HG02759 (cell line): ENCODE measurements at regions not wholly inside any gene's neighbourhood (a gene's known extent, or its start where the extent isn't known, plus 50 kb on each side); places are given as distances from the start of the nearest gene placed in this dataset.
"Not testable (repeated sequence)": the region's sequence is repeated elsewhere in the genome, so short reads cannot be mapped to it uniquely, and the experiment has no call there.

Source experiments
- ATAC-seq: cut with Tn5 transposase; IDR thresholded peaks from one replicate; pipeline ENCODE4 v1.9.1; 2021; ENCODE audit warnings: mild to moderate bottlenecking, moderate library complexity; ENCODE audit not compliant: unreplicated experiment

- not testable (repeated sequence) for ATAC-seq
Measured at GRCh38 chr3:130151555-130151954, 69.9 kb downstream of the ALG1L2 start.

DNA sequence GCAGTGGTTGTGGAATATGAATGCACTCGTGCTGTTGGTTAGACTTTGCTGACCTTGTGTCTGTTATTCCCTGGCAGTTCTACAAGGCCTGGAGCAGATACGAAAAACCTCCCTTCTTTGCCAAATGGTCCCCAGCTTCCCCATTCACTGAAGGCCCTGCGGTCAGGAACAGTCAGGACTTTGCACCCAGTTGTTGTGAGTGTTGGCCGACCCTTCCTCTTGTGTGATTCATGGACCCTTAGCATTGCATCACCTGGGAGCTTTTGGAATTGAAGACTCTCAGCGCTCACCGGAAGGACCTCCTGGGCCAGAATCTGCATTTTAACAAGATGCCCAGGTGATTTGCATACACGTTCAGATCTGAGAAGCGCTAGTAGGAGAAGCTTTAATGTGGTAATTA lies 71.6 kb downstream of the ALG1L2 start:
- ATAC-seq, result not testable (repeated sequence)

GRCh38 chr3:130155464-130155863 lies 73.8 kb downstream of the ALG1L2 start:
- ATAC-seq, result not testable (repeated sequence)

DNA sequence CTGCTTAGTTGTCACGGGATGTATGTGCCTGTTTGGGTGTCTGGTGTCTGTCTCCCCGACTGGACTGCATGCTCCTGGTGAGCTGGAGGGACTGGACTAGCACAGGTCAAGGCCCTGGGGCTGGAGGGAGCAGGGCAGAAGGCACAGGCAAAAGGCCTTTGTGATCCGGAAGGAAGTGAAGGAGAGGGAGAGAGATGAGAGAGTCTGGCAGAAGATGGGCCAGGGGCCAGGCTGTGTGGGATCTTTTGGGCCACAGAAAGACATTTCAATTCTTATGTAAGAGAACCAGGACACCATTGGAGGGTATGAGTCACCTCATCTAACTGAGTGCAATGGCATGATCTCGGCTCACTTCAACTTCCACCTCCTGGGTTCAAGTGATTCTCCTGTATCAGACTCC lies 85.2 kb downstream of the ALG1L2 start:
- not testable (repeated sequence) for ATAC-seq

DNA sequence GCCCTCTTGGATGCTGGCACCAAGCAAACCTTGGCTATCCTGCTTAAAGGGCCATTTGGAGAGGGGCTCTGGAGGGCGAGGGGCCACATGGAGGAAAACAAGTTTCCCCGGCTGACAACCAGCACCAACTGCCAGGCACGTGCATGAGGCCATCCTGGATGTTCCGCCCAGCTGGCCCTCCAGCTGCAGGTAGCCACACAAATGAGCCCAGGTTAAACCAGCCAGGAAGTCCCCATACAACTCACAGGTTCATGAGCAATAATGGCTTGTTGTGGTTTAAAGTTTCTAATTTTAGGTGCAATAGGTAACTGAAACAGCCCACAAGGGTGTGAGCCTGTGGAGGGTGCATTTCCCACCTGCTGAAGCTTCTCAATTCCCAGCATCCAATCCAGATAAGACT lies 93.6 kb downstream of the ALG1L2 start:
- ATAC-seq, result not testable (repeated sequence)

GRCh38 chr3:130176476-130177256 lies 95.0 kb downstream of the ALG1L2 start:
- ATAC-seq, result not testable (repeated sequence)

DNA sequence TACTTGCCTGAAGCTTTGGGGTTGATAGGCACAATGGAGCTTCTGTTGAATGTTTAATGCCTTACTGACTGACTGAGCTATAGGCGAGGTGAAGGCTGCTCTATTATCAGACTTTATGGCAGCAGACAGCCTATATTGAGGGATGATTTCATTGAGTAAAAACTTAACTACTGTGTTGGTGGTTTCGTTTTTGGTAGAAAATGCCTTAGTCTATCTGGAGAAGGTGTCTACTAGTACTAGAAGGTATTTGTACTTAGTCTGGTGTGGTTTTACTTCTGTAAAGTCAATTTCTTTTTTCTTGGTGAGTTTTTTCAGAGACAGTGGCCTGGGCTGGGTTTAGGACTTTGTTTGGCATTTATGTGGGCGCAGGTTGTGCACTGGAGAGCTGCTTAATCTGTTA lies 97.2 kb downstream of the ALG1L2 start:
- not testable (repeated sequence) for ATAC-seq

- ATAC-seq, result not testable (repeated sequence)
Measured at GRCh38 chr3:130179353-130179970, 97.8 kb downstream of the ALG1L2 start.

GRCh38 chr3:130182475-130182874 lies 100.8 kb downstream of the ALG1L2 start:
- not testable (repeated sequence) for ATAC-seq

- ATAC-seq, result not testable (repeated sequence)
Measured at GRCh38 chr3:130183689-130184088, 102.1 kb downstream of the ALG1L2 start.

DNA sequence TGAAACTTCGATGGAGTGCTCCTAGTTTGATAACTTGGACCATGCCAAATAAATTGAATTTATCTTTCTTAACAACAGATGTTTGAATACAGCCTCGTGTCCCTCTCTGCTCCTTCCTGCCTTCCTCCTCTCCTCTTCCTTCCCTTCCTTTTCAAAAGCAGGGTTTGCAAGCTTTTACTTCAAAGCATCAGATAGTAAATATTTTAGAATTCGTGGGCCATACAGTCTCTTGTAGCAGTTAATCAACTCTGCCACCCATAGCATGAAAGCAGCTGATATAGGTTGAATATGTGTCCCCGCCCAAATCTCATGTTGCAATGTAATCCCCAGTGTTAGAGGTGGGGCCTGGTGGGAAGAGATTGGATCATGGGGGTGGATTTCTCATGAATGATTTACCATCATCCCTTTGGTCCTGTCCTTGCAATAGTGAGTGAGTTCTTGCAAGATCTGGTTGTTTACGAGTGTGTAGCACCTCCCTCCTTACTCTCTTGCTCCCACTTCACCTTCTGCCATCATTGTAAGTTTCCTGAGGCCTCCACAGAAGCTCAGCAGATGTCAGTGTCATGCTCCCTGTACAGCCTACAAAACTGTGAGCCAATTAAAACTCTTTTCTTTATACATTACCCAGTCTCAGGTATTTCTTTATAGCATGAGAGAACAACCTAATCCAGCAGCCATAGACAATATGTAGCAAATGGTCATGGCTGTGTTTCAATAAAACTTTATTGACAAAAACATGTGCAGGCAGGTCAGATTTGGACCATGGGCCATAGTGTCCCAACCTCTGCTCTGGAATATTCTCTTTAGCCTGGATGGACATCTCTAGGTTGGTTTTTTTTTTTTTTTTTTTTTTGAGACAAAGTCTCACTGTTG lies 102.8 kb downstream of the ALG1L2 start:
- not testable (repeated sequence) for ATAC-seq

GRCh38 chr3:130201272-130201671 lies 119.6 kb downstream of the ALG1L2 start:
- not testable (repeated sequence) for ATAC-seq

DNA sequence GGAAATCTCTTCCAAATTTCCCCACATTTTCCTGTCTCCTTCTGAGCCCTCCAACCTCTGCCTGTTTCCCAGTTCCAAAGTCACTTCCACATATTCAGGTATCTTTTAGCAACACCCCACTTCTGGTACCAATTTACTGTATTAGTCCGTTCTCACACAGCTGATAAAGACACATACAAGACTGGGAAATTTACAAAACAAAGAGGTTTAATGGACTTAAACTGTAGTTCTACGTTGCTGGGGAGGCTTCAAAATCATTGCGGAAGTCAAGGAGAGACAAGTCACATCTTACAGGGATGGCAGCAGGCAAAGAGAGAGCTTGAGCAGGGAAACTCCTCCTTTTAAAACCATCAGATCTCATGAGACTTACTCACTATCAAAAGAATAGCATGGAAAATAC lies 122.0 kb downstream of the ALG1L2 start:
- not testable (repeated sequence) for ATAC-seq

- no peak for ATAC-seq
Measured at GRCh38 chr3:130227540-130227939, 117.9 kb upstream of the COL6A5 start.

DNA sequence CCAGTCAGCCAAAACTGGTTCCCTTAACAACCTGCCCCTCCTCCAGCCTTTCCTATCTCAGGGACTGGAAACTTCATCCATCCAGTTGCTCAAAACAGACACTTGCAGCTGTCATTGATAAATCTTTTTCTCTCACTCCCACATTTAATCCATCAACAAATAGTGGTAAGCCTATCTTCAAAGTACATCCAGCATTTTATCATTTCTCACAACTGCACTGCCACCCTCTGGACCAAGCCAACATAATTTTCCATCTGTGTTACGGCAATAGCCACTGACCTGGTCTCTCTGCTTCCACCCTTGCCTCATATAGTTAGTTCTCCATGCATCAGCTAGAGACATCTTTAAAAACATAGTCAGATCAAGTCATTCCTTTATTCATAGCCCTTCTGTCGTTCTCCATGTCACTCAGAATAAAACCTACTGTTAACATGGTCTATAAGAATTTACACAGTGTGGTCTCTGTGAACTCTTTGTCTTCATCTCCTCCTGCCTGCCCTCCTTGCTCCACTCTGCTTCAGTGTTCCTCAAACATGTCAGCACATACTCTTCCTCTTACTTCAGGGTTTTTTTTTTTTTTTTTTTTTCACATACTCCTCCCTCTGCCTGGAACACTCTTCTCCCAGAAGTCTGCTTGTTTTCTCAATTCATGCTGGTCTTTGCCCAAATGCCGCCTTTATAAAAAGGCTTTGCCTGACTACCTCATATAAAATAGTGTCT lies 102.5 kb upstream of the COL6A5 start:
- ATAC-seq, result no peak

- no peak for ATAC-seq
Measured at GRCh38 chr3:130243808-130244207, 101.7 kb upstream of the COL6A5 start.

- no peak for ATAC-seq
Measured at GRCh38 chr3:130250982-130251381, 94.5 kb upstream of the COL6A5 start.

GRCh38 chr3:130255442-130255841 lies 90.0 kb upstream of the COL6A5 start:
- no peak for ATAC-seq

DNA sequence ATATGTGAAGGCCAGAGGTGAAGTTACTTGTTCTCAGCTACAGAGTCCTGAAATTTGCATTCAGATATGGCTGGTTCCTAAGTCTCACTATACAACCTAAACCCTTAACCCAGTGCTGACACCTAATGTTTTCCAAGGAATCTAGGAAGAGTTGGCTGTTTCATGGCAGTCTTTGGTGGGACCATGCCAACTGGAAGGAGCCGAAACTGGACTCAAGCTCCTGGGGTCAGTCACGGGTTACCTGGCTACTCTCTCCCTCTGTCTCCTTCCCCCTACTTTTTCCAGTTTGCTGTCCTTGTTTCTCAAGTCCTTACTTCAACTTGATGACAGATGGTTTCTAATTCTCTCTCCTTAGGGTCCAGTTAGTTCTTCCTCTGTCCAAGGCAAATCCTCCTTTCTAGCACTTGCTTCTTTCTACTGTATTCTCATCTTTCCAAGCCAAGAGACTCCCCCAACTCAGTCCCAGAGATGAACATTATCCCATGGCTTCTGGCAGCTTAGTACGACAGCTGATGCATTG lies 88.6 kb upstream of the COL6A5 start:
- ATAC-seq, result no peak

- ATAC-seq, result no peak
Measured at GRCh38 chr3:130258532-130258952, 86.9 kb upstream of the COL6A5 start.
